ENCODE measurements at regions not wholly inside any gene's neighbourhood (a gene's known extent, or its start where the extent isn't known, plus 50 kb on each side); places are given as distances from the start of the nearest gene placed in this dataset.

DNA sequence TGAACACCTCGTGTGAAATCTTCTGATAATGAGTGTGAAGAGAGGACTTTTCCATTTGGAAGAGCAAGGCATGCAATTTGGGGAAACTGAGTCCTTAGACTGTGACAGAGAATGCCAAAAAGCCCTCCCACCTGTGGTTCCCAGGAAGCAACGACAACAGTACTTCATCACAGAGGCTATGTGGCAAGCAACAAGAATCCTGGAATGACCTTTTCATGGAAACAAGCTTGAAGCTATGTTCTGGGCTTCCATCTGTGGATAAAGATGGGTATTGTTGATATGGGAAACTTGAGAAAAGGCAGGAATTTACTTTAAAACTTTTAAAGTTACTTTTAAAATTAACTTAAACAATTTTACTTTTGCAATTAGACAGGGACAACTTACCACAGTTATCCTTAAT is 131.2 kb upstream of the ANKH start:
- Histone ChIP-seq H2BK120ac (replicated peaks; ENCODE audit: low read depth, low read length) (no peak overlapping the region), H3K36me3 (ENCODE audit: control insufficient read depth in 2 of 4, insufficient read depth in 4 of 4, low read length in 3 of 4) (no peaks in the 10 kb centered on the region), H3K4me3 (ENCODE audit: extremely low read depth in 1 of 4, insufficient read depth in 2 of 4, low read depth in 3 of 4, low read length in 4 of 4) (no peak overlapping the region), H2BK20ac (ENCODE audit: low read length) (no peak overlapping the region), H4K91ac (replicated peaks; ENCODE audit: insufficient read length, low read length) (no peak overlapping the region), H3K27ac (ENCODE audit: low read depth, low read length) (no peak overlapping the region), H2BK15ac (ENCODE audit: low read length) (no peak overlapping the region), H4K8ac (ENCODE audit: extremely low read depth, insufficient read depth, low read length) (no peak overlapping the region), H3K9ac (replicated peaks in 1 of 4; ENCODE audit: extremely low read depth in 1 of 4, low read depth in 3 of 4, low read length in 3 of 4) (no peak overlapping the region; a peak in 1 of 7 replicates), H4K5ac (ENCODE audit: insufficient read length, low read depth, low read length) (no peak overlapping the region), H3K79me1 (ENCODE audit: low read depth, low read length) (no peaks in the 10 kb centered on the region), H3K79me2 (ENCODE audit: control insufficient read depth in 1 of 2, insufficient read depth in 2 of 2, low read length in 2 of 2) (no peaks in the 10 kb centered on the region), H3K4ac (replicated peaks; ENCODE audit: insufficient read length, low read depth, low read length) (no peak overlapping the region), H2AK5ac (ENCODE audit: low read depth, low read length) (no peak overlapping the region), H3K23ac (ENCODE audit: insufficient read length) (no peak overlapping the region), H3K14ac (ENCODE audit: insufficient read length) (no peak overlapping the region), H2BK12ac (ENCODE audit: low read depth, low read length) (no peak overlapping the region), H3K18ac (ENCODE audit: extremely low read depth, low read length) (no peak overlapping the region), H2AFZ (ENCODE audit: low read length) (no peak overlapping the region), H3K4me2 (ENCODE audit: insufficient read depth in 1 of 2, low read depth in 2 of 2, low read length in 2 of 2) (no peak overlapping the region), H3K23me2 (ENCODE audit: low read depth, low read length) (no peaks in the 10 kb centered on the region), H4K20me1 (replicated peaks in 1 of 2; ENCODE audit: control insufficient read depth in 1 of 2, insufficient read depth in 2 of 2, low read length in 2 of 2) (no peaks in the 10 kb centered on the region), H3K9me3 (ENCODE audit: insufficient read depth in 2 of 2, low read depth in 1 of 2, low read length in 1 of 2) (peaks cover 4 to 6% of the 10 kb centered on the region in 2 experiments; a peak in 2 of 4 replicates), H2BK5ac (ENCODE audit: low read depth, low read length) (no peak overlapping the region), H3K27me3 (replicated peaks in 1 of 4; ENCODE audit: control insufficient read depth in 3 of 4, extremely low read depth in 1 of 4, insufficient read depth in 3 of 4, low read length in 3 of 4) (no peaks in the 10 kb centered on the region), H3K4me1 (replicated peaks in 1 of 4; ENCODE audit: control insufficient read depth in 3 of 4, insufficient read depth in 4 of 4, low read length in 3 of 4) (no peaks in the 10 kb centered on the region), H3K56ac (replicated peaks; ENCODE audit: insufficient read length, low read depth, low read length) (no peak overlapping the region)
- DNase-seq (ENCODE audit: low read depth in 1 of 2, low spot score in 2 of 2) = no peak
- WGBS, 2 experiments (ENCODE audit: extremely low coverage in 1 of 2, insufficient coverage in 1 of 2, insufficient read length in 1 of 2, insufficient replicate concordance in 2 of 2, low coverage in 1 of 2, low lambda C conversion rate in 2 of 2, missing lambda C conversion rate in 1 of 2) = 56% methylated on average over 2 of the region's 2 CpGs; no CpG with 5 or more reads in 1 of the 2 experiments
- ChIA-PET POLR2A (ENCODE audit: partially characterized antibody) (no interaction called here), CTCF (ENCODE audit: partially characterized antibody) (interaction anchor here (0.5 to 9.1 kb wide), 34 partner anchors 9 to 1907 kb away, joined by 3 to 93 read pairs (median 4); no protein-coding TSS in a partner anchor)
- no peak for FAIRE-seq
- TF ChIP-seq TAF7 (optimal IDR thresholded peaks at IDR 0.05; ENCODE audit: borderline replicate concordance, low read depth, low read length) = no peak

Measured in H1 (cell line).